WTC11 (cell line): ENCODE measurements at regions not wholly inside any gene's neighbourhood (a gene's known extent, or its start where the extent isn't known, plus 50 kb on each side); places are given as distances from the start of the nearest gene placed in this dataset.

Experiments used
- CREB1 ChIP-seq: sonication (generic); formaldehyde crosslinking; IDR thresholded peaks from 2 replicates; pipeline ENCODE4 v1.8.0; 2023; ENCODE audit warnings: mild to moderate bottlenecking, missing genetic modification reagents
- E2F1 ChIP-seq: sonication (generic); formaldehyde crosslinking; IDR thresholded peaks from 2 replicates; pipeline ENCODE4 v1.8.0; 2022; ENCODE audit warnings: mild to moderate bottlenecking, missing genetic modification reagents
- ELF4 ChIP-seq: sonication (generic); formaldehyde crosslinking; IDR thresholded peaks from 2 replicates; pipeline ENCODE4 v1.8.1; 2022; ENCODE audit warnings: low read depth, mild to moderate bottlenecking, moderate library complexity, missing genetic modification reagents
- IRF2 ChIP-seq: sonication (generic); formaldehyde crosslinking; IDR thresholded peaks from 2 replicates; pipeline ENCODE4 v1.8.0; 2022; ENCODE audit warnings: low read depth, missing genetic modification reagents, borderline replicate concordance
- JUN ChIP-seq: sonication (generic); formaldehyde crosslinking; IDR thresholded peaks from 2 replicates; pipeline ENCODE4 v1.8.0; 2023; ENCODE audit warnings: mild to moderate bottlenecking, missing genetic modification reagents
- SMAD4 ChIP-seq: sonication (generic); formaldehyde crosslinking; IDR thresholded peaks from 2 replicates; pipeline ENCODE4 v1.8.0; 2022; ENCODE audit warnings: mild to moderate bottlenecking, missing genetic modification reagents
- TCF7 ChIP-seq: sonication (generic); formaldehyde crosslinking; IDR thresholded peaks from 2 replicates; pipeline ENCODE4 v1.8.0; 2022; ENCODE audit warnings: mild to moderate bottlenecking, low read depth, missing genetic modification reagents, moderate library complexity
- ZNF232 ChIP-seq: sonication (generic); formaldehyde crosslinking; IDR thresholded peaks from 2 replicates; pipeline ENCODE4 v1.8.0; 2022; ENCODE audit warnings: mild to moderate bottlenecking, missing genetic modification reagents
- TF ChIP-seq, protein P1 (sequence below): fragments of 200-600 bp; IDR thresholded peaks from 2 replicates; pipeline ENCODE4 v1.8.0; 2022; ENCODE audit warnings: antibody characterized with exemption
- TF ChIP-seq, protein P2 (sequence below): sonication (generic); formaldehyde crosslinking; IDR thresholded peaks from 2 replicates; pipeline ENCODE4 v1.8.1; 2023; ENCODE audit warnings: mild to moderate bottlenecking, missing genetic modification reagents
- TF ChIP-seq, protein P3 (sequence below): sonication (generic); formaldehyde crosslinking; conservative IDR thresholded peaks from 2 replicates; pipeline ENCODE4 v1.8.1; 2022; ENCODE audit warnings: mild to moderate bottlenecking, missing genetic modification reagents
- TF ChIP-seq, protein P4 (sequence below): fragments of 250-450 bp; sonication (Bioruptor Pico); conservative IDR thresholded peaks from 2 replicates; pipeline ENCODE4 v1.9.0; 2021; ENCODE audit warnings: mild to moderate bottlenecking

- TF ChIP-seq ZNF232 (CRISPR knock-in tag) (no peak), TCF7 (CRISPR knock-in tag) (no peak), JUN (CRISPR knock-in tag) (no peak), SMAD4 (CRISPR knock-in tag) (no peak), ELF4 (no peak), IRF2 (no peak), E2F1 (CRISPR knock-in tag) (no peak), CREB1 (CRISPR knock-in tag) (no peak)
- TF ChIP-seq, protein P1, sequence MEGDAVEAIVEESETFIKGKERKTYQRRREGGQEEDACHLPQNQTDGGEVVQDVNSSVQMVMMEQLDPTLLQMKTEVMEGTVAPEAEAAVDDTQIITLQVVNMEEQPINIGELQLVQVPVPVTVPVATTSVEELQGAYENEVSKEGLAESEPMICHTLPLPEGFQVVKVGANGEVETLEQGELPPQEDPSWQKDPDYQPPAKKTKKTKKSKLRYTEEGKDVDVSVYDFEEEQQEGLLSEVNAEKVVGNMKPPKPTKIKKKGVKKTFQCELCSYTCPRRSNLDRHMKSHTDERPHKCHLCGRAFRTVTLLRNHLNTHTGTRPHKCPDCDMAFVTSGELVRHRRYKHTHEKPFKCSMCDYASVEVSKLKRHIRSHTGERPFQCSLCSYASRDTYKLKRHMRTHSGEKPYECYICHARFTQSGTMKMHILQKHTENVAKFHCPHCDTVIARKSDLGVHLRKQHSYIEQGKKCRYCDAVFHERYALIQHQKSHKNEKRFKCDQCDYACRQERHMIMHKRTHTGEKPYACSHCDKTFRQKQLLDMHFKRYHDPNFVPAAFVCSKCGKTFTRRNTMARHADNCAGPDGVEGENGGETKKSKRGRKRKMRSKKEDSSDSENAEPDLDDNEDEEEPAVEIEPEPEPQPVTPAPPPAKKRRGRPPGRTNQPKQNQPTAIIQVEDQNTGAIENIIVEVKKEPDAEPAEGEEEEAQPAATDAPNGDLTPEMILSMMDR = no peak
- TF ChIP-seq, protein P2, sequence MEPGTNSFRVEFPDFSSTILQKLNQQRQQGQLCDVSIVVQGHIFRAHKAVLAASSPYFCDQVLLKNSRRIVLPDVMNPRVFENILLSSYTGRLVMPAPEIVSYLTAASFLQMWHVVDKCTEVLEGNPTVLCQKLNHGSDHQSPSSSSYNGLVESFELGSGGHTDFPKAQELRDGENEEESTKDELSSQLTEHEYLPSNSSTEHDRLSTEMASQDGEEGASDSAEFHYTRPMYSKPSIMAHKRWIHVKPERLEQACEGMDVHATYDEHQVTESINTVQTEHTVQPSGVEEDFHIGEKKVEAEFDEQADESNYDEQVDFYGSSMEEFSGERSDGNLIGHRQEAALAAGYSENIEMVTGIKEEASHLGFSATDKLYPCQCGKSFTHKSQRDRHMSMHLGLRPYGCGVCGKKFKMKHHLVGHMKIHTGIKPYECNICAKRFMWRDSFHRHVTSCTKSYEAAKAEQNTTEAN (CRISPR knock-in tag) = no peak
- TF ChIP-seq, protein P3, sequence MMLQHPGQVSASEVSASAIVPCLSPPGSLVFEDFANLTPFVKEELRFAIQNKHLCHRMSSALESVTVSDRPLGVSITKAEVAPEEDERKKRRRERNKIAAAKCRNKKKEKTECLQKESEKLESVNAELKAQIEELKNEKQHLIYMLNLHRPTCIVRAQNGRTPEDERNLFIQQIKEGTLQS (CRISPR knock-in tag) = no peak
- TF ChIP-seq, protein P4, sequence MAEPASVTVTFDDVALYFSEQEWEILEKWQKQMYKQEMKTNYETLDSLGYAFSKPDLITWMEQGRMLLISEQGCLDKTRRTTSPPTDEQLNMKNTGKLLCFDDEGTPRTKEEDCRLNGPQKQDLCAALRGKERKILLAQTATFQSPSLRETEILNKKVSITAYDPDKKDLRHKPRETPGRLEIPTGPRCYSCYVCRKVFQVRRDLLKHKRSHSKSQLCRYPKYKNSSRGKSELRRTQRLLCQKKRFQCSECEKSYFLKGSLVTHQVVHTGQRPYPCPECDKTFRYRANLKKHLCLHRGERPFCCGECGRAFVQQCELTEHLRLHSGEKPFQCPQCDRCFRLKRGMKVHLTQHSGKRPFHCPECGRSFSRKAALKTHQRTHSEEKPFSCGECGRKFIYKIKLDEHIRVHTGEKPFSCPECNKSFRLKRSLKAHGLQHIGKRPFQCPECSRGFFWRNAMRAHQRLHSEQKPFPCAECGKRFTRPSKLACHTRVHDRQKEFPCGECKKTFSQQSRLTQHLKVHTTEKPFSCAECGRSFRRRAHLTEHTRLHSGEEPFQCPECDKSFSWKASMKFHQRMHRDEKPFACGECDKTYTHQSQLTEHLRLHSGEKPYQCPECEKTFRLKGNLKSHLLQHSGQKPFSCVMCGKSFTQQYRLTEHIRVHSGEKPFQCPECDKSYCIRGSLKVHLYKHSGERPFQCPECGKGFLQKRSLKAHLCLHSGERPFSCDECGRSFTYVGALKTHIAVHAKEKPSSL (CRISPR knock-in tag) = no peak
These were observed 981.0 kb downstream of the TMEM121 start for GRCh38 chr14:106507354-106507753.
